HFFc6 (cell line): ENCODE measurements at regions not wholly inside any gene's neighbourhood (a gene's known extent, or its start where the extent isn't known, plus 50 kb on each side); places are given as distances from the start of the nearest gene placed in this dataset.
A peak's percentile ranks its signal among the peaks of the same experiment; 100 is the strongest.

ENCODE experiments used
- DNase-seq: peaks from one replicate; pipeline ENCODE4 v3.0.0-alpha.2; 2018
- H3K27ac Mint-ChIP-seq: 2 replicates; pipeline ENCODE4 v1.8.0; 2020; ENCODE audit warnings: mild to moderate bottlenecking, mixed read lengths
- H3K27me3 Mint-ChIP-seq: 2 replicates; pipeline ENCODE4 v1.8.0; 2021; ENCODE audit warnings: mild to moderate bottlenecking, moderate library complexity, mixed read lengths; ENCODE audit not compliant: insufficient read depth
- H3K36me3 Mint-ChIP-seq: 2 replicates; pipeline ENCODE4 v1.8.0; 2021; ENCODE audit warnings: low read depth, mixed read lengths
- H3K4me1 Mint-ChIP-seq: 2 replicates; pipeline ENCODE4 v1.8.0; 2020; ENCODE audit warnings: low read depth, mixed read lengths
- H3K4me3 Mint-ChIP-seq: 2 replicates; pipeline ENCODE4 v1.8.0; 2020; ENCODE audit warnings: mild to moderate bottlenecking, moderate library complexity, mixed read lengths
- H3K9me3 Mint-ChIP-seq: 2 replicates; pipeline ENCODE4 v1.8.0; 2020; ENCODE audit warnings: mild to moderate bottlenecking, mixed read lengths
- CTCF ChIP-seq: fragments of 200-600 bp; sonication (generic); IDR thresholded peaks from 2 replicates; pipeline ENCODE4 v1.5.0; 2021; ENCODE audit warnings: antibody characterized with exemption, mild to moderate bottlenecking

GRCh38 chrX:10756441-10756840, 136.1 kb upstream of the MID1 start:
- H3K27me3 Mint-ChIP-seq, result no peaks in the 10 kb centered on the region; the same call in 1 of the 2 replicates
- H3K4me3 Mint-ChIP-seq, result no peak overlapping the region
- peak overlapping the region; percentile 50 for H3K27ac Mint-ChIP-seq
- peak; percentile 73 for DNase-seq
- TF ChIP-seq CTCF, result no peak; the same call in 1 of the 2 replicates
- H3K4me1 Mint-ChIP-seq, result peaks cover 37% of the 10 kb centered on the region
- H3K36me3 Mint-ChIP-seq, result no peaks in the 10 kb centered on the region
- no peaks in the 10 kb centered on the region for H3K9me3 Mint-ChIP-seq

- Mint-ChIP-seq H3K4me1 (peaks cover 37% of the 10 kb centered on the region), H3K9me3 (no peaks in the 10 kb centered on the region), H3K27ac (peak overlapping the region; percentile 57), H3K27me3 (no peaks in the 10 kb centered on the region), H3K36me3 (no peaks in the 10 kb centered on the region), H3K4me3 (peak overlapping the region; percentile 76)
- no peak for TF ChIP-seq CTCF
- no peak for DNase-seq
These were observed 138.9 kb upstream of the MID1 start for GRCh38 chrX:10759141-10759799.

- Mint-ChIP-seq H3K4me3 (no peak overlapping the region), H3K9me3 (no peaks in the 10 kb centered on the region), H3K27ac (no peak overlapping the region), H3K4me1 (peaks cover 20% of the 10 kb centered on the region), H3K27me3 (no peaks in the 10 kb centered on the region), H3K36me3 (no peaks in the 10 kb centered on the region)
- DNase-seq, result no peak
- TF ChIP-seq CTCF, result no peak
These were observed 141.1 kb upstream of the MID1 start for GRCh38 chrX:10761447-10761846.

- H3K27me3 Mint-ChIP-seq, result no peaks in the 10 kb centered on the region
- no peaks in the 10 kb centered on the region for H3K9me3 Mint-ChIP-seq
- no peaks in the 10 kb centered on the region for H3K36me3 Mint-ChIP-seq
- H3K4me1 Mint-ChIP-seq, result peaks cover 21% of the 10 kb centered on the region
- peak overlapping the region; percentile 81 for H3K4me3 Mint-ChIP-seq
- peak overlapping the region; percentile 65 for H3K27ac Mint-ChIP-seq
- peak; percentile 40 for DNase-seq
- TF ChIP-seq CTCF, result peak; percentile 74
These were observed 148.8 kb upstream of the MID1 start for GRCh38 chrX:10769195-10769594.

GRCh38 chrX:10769696-10770619, 149.6 kb upstream of the MID1 start:
- DNase-seq, result peak; percentile 4
- Mint-ChIP-seq H3K4me1 (peaks cover 21% of the 10 kb centered on the region), H3K9me3 (no peaks in the 10 kb centered on the region), H3K36me3 (no peaks in the 10 kb centered on the region), H3K4me3 (peak overlapping the region; percentile 81), H3K27ac (peak overlapping the region; percentile 65), H3K27me3 (no peaks in the 10 kb centered on the region)
- TF ChIP-seq CTCF, result no peak
